Left colon (tissue), 2 donors: ENCODE measurements at regions not wholly inside any gene's neighbourhood (a gene's known extent, or its start where the extent isn't known, plus 50 kb on each side); places are given as distances from the start of the nearest gene placed in this dataset.

ENCODE experiments used
- ATAC-seq: fragments of 200-7000 bp; cut with Tn5 transposase; one replicate; pipeline ENCODE4 v1.9.1; 2020; ENCODE audit warnings: mild to moderate bottlenecking, moderate library complexity
- DNase-seq, 2 donors: peaks; one replicate each; pipeline ENCODE4 v3.0.0-alpha.2; 2020
- intact Hi-C, 2 donors: fragments of 100-400 bp; cut with DNase I in 1 of 2; cut with micrococcal nuclease in 1 of 2; formaldehyde crosslinking; loops; one replicate each; pipeline versions ENCODE4 v1.11.2 to v1.14.0; 2022; cut with DNase I, micrococcal nuclease
- donor health status: DM: no; HTN: no; CAD: no.
- donor health status: DM: yes; HTN: yes; CAD: no.

GRCh38 chr2:78498125-78498524 is 527.4 kb upstream of the REG3G start:
- ATAC-seq (no peak), DNase-seq (no peak)
- intact Hi-C loops: no loop called here

GRCh38 chr2:78506301-78506700 is 519.2 kb upstream of the REG3G start:
- intact Hi-C loops: no loop called here
- no peak for ATAC-seq
- no peak for DNase-seq

- DNase-seq (no peak), ATAC-seq (no peak)
- intact Hi-C loops: no loop called here
These were observed 503.6 kb upstream of the REG3G start for GRCh38 chr2:78521938-78522337.

- no peak for ATAC-seq
- intact Hi-C loops: no loop called here
- DNase-seq: no peak
These were observed 492.6 kb upstream of the REG3G start for GRCh38 chr2:78532762-78533379.

- intact Hi-C loops: no loop called here
- ATAC-seq: no peak
- DNase-seq: no peak
These were observed 490.1 kb upstream of the REG3G start for GRCh38 chr2:78535395-78535794.

- DNase-seq: no peak
- ATAC-seq: no peak
- intact Hi-C loops: no loop called here
These were observed 487.2 kb upstream of the REG3G start for GRCh38 chr2:78538322-78538721.

- intact Hi-C loops: no loop called here
- DNase-seq (no peak), ATAC-seq (no peak)
These were observed 485.2 kb upstream of the REG3G start for GRCh38 chr2:78540255-78540654.

GRCh38 chr2:78541088-78541450 is 484.4 kb upstream of the REG3G start:
- intact Hi-C loops: no loop called here
- no peak for ATAC-seq
- DNase-seq: no peak

- intact Hi-C loops: no loop called here
- ATAC-seq (no peak), DNase-seq (no peak)
These were observed 483.8 kb upstream of the REG3G start for GRCh38 chr2:78541451-78542267.

GRCh38 chr2:78546843-78547242 is 478.7 kb upstream of the REG3G start:
- intact Hi-C loops: no loop called here
- no peak for DNase-seq
- no peak for ATAC-seq

- ATAC-seq: no peak
- intact Hi-C loops: no loop called here
- DNase-seq: no peak
These were observed 475.7 kb upstream of the REG3G start for GRCh38 chr2:78549766-78550165.

- intact Hi-C loops: no loop called here
- DNase-seq: no peak
- ATAC-seq: no peak
These were observed 471.4 kb upstream of the REG3G start for GRCh38 chr2:78553866-78554647.

- intact Hi-C loops: no loop called here
- DNase-seq: no peak
- no peak for ATAC-seq
These were observed 463.6 kb upstream of the REG3G start for GRCh38 chr2:78561876-78562275.

- ATAC-seq: no peak
These were observed 460.8 kb upstream of the REG3G start for GRCh38 chr2:78564666-78565065.

GRCh38 chr2:78568782-78569373 is 456.6 kb upstream of the REG3G start:
- intact Hi-C loops: no loop called here
- ATAC-seq (no peak), DNase-seq (no peak)

More at GRCh38 chr2:78564666-78565065, 460.8 kb upstream of the REG3G start:
- DNase-seq: no peak
- intact Hi-C loops: no loop called here

GRCh38 chr2:78576409-78576808 is 449.1 kb upstream of the REG3G start:
- intact Hi-C loops: no loop called here
- DNase-seq (no peak), ATAC-seq (no peak)

- intact Hi-C loops: no loop called here
- DNase-seq (no peak), ATAC-seq (no peak)
These were observed 439.6 kb upstream of the REG3G start for GRCh38 chr2:78585871-78586270.

GRCh38 chr2:78586316-78586715 is 439.2 kb upstream of the REG3G start:
- DNase-seq (no peak), ATAC-seq (no peak)
- intact Hi-C loops: no loop called here

GRCh38 chr2:78589871-78590270 is 435.6 kb upstream of the REG3G start:
- intact Hi-C loops: no loop called here
- no peak for DNase-seq
- ATAC-seq: no peak

- DNase-seq (no peak), ATAC-seq (no peak)
- intact Hi-C loops: no loop called here
These were observed 433.0 kb upstream of the REG3G start for GRCh38 chr2:78592491-78592890.
